GM19351 (cell line): ENCODE measurements at regions not wholly inside any gene's neighbourhood (a gene's known extent, or its start where the extent isn't known, plus 50 kb on each side); places are given as distances from the start of the nearest gene placed in this dataset.

Experiments used
- ATAC-seq: cut with Tn5 transposase; IDR thresholded peaks from one replicate; pipeline ENCODE4 v1.9.1; 2021; ENCODE audit warnings: mild to moderate bottlenecking, moderate library complexity; ENCODE audit not compliant: unreplicated experiment

GRCh38 chr14:85426068-85426935, 103.6 kb upstream of the FLRT2 start:
- ATAC-seq, result no peak

- no peak for ATAC-seq
Measured at GRCh38 chr14:85428926-85429325, 101.0 kb upstream of the FLRT2 start.

- ATAC-seq, result no peak
Measured at GRCh38 chr14:85437148-85437547, 92.8 kb upstream of the FLRT2 start.

- ATAC-seq, result no peak
Measured at GRCh38 chr14:85438001-85438400, 91.9 kb upstream of the FLRT2 start.

GRCh38 chr14:85438481-85438942, 91.4 kb upstream of the FLRT2 start:
- ATAC-seq, result no peak

GRCh38 chr14:85439696-85440328, 90.1 kb upstream of the FLRT2 start:
- ATAC-seq, result no peak

GRCh38 chr14:85441909-85442643, 87.9 kb upstream of the FLRT2 start:
- no peak for ATAC-seq

GRCh38 chr14:85442996-85443395, 86.9 kb upstream of the FLRT2 start:
- no peak for ATAC-seq

GRCh38 chr14:85444635-85445034, 85.3 kb upstream of the FLRT2 start:
- no peak for ATAC-seq

GRCh38 chr14:85445151-85445795, 84.7 kb upstream of the FLRT2 start:
- ATAC-seq, result no peak

GRCh38 chr14:85447883-85448282, 82.1 kb upstream of the FLRT2 start:
- ATAC-seq, result no peak

- no peak for ATAC-seq
Measured at GRCh38 chr14:85451421-85451820, 78.5 kb upstream of the FLRT2 start.

- no peak for ATAC-seq
Measured at GRCh38 chr14:85453401-85454225, 76.3 kb upstream of the FLRT2 start.

GRCh38 chr14:85454226-85454813, 75.6 kb upstream of the FLRT2 start:
- no peak for ATAC-seq

- ATAC-seq, result no peak
Measured at GRCh38 chr14:85459361-85460000, 70.5 kb upstream of the FLRT2 start.

GRCh38 chr14:85461432-85462133, 68.4 kb upstream of the FLRT2 start:
- no peak for ATAC-seq

GRCh38 chr14:85463512-85463911, 66.4 kb upstream of the FLRT2 start:
- ATAC-seq, result no peak

- no peak for ATAC-seq
Measured at GRCh38 chr14:85464135-85464895, 65.6 kb upstream of the FLRT2 start.
